CD14-positive monocyte (primary cell): ENCODE measurements at regions not wholly inside any gene's neighbourhood (a gene's known extent, or its start where the extent isn't known, plus 50 kb on each side); places are given as distances from the start of the nearest gene placed in this dataset.
"Not testable (repeated sequence)": the region's sequence is repeated elsewhere in the genome, so short reads cannot be mapped to it uniquely, and the experiment has no call there.

Experiments
- DNase-seq, 3 donors: peaks; one replicate each; pipeline ENCODE4 v3.0.0-alpha.2; 2011 to 2022
- H2AFZ ChIP-seq: 2 replicates; pipeline ENCODE4 v1.6.0; 2012; ENCODE audit warnings: mild to moderate bottlenecking, low read depth, low read length, inconsistent platforms; ENCODE audit not compliant: insufficient read depth, poor library complexity, severe bottlenecking
- H3K27ac ChIP-seq, 2 donors: 1 replicate in 1 of 2; 2 replicates in 1 of 2; pipeline ENCODE4 v1.5.1; 2012 to 2013; ENCODE audit warnings: low read length in 2 of 2, control low read depth in 1 of 2, inconsistent platforms in 1 of 2, low read depth in 1 of 2, mild to moderate bottlenecking in 1 of 2
- H3K27me3 ChIP-seq, 2 donors: one replicate each; pipeline versions ENCODE4 v1.6.0 to v1.6.1; 2011 to 2013; ENCODE audit warnings: low read length in 2 of 2; ENCODE audit not compliant: control insufficient read depth in 2 of 2, insufficient read depth in 2 of 2
- H3K36me3 ChIP-seq, 2 donors: replicated peaks in 1 of 2; 1 replicate in 1 of 2; 2 replicates in 1 of 2; pipeline versions ENCODE4 v1.5.1 to v1.6.1; 2012 to 2013; ENCODE audit warnings: low read length in 2 of 2, control low read depth in 1 of 2, inconsistent platforms in 1 of 2, mild to moderate bottlenecking in 1 of 2; ENCODE audit not compliant: insufficient read depth in 2 of 2, control insufficient read depth in 1 of 2
- H3K4me1 ChIP-seq, 2 donors: 1 replicate in 1 of 2; 2 replicates in 1 of 2; pipeline versions ENCODE4 v1.5.1 to v1.6.1; 2012 to 2013; ENCODE audit warnings: low read length in 2 of 2, control low read depth in 1 of 2, inconsistent platforms in 1 of 2, mild to moderate bottlenecking in 1 of 2, moderate library complexity in 1 of 2; ENCODE audit not compliant: insufficient read depth in 2 of 2, control insufficient read depth in 1 of 2
- H3K4me2 ChIP-seq: replicated peaks from 2 replicates; pipeline ENCODE3; 2012; ENCODE audit warnings: low read length, moderate library complexity, mild to moderate bottlenecking; ENCODE audit not compliant: poor library complexity, severe bottlenecking; ENCODE audit errors: extremely low read depth
- H3K4me3 ChIP-seq, 3 experiments: fragments of 200-600 bp in 1 of 3; sonication (generic) in 1 of 3; replicated peaks in 1 of 3; 1 replicate in 2 of 3; 2 replicates in 1 of 3; pipeline ENCODE4 v1.5.1; 2011 to 2013; ENCODE audit warnings: low read length in 3 of 3, mild to moderate bottlenecking in 3 of 3, control low read depth in 2 of 3, low read depth in 2 of 3, inconsistent platforms in 1 of 3, moderate library complexity in 1 of 3
- H3K79me2 ChIP-seq: 2 replicates; pipeline ENCODE4 v1.6.0; 2012; ENCODE audit warnings: mild to moderate bottlenecking, control low read depth, inconsistent platforms, low read length, moderate library complexity; ENCODE audit not compliant: insufficient read depth
- H3K9ac ChIP-seq: 2 replicates; pipeline ENCODE4 v1.6.0; 2017; ENCODE audit warnings: low read length, mild to moderate bottlenecking; ENCODE audit not compliant: insufficient read depth, poor library complexity, severe bottlenecking
- H3K9me3 ChIP-seq, 2 donors: replicated peaks in 1 of 2; 1 replicate in 1 of 2; 2 replicates in 1 of 2; pipeline versions ENCODE4 v1.5.1 to v1.6.1; 2012 to 2013; ENCODE audit warnings: low read length in 2 of 2, control low read depth in 1 of 2; ENCODE audit not compliant: control insufficient read depth in 1 of 2, insufficient read depth in 1 of 2
- H4K20me1 ChIP-seq: 2 replicates; pipeline ENCODE4 v1.6.0; 2012; ENCODE audit warnings: mild to moderate bottlenecking, low read length, control low read depth, moderate library complexity; ENCODE audit not compliant: insufficient read depth
- H3K27ac Mint-ChIP-seq, 7 donors: one replicate each; pipeline ENCODE4 v1.8.0; 2020; ENCODE audit warnings: mild to moderate bottlenecking in 7 of 7, mixed read lengths in 7 of 7, moderate library complexity in 6 of 7, inconsistent platforms in 2 of 7
- H3K27me3 Mint-ChIP-seq, 3 donors: one replicate each; pipeline ENCODE4 v1.8.0; 2021 to 2022; ENCODE audit warnings: low read depth in 3 of 3, mild to moderate bottlenecking in 3 of 3, mixed read lengths in 3 of 3, moderate library complexity in 3 of 3, inconsistent platforms in 1 of 3
- H3K36me3 Mint-ChIP-seq, 2 donors: one replicate each; pipeline ENCODE4 v1.8.0; 2020; ENCODE audit warnings: mixed read lengths in 2 of 2, inconsistent platforms in 1 of 2, mild to moderate bottlenecking in 1 of 2
- H3K4me1 Mint-ChIP-seq: one replicate; pipeline ENCODE4 v1.8.0; 2020; ENCODE audit warnings: mild to moderate bottlenecking, mixed read lengths
- H3K4me3 Mint-ChIP-seq, 2 donors: one replicate each; pipeline ENCODE4 v1.8.0; 2020; ENCODE audit warnings: mild to moderate bottlenecking in 2 of 2, mixed read lengths in 2 of 2, moderate library complexity in 1 of 2
- H3K9me3 Mint-ChIP-seq, 7 donors: one replicate each; pipeline ENCODE4 v1.8.0; 2020 to 2022; ENCODE audit warnings: mixed read lengths in 7 of 7, mild to moderate bottlenecking in 6 of 7, moderate library complexity in 6 of 7, inconsistent platforms in 2 of 7
- CTCF ChIP-seq: fragments of 200-600 bp; IDR thresholded peaks from one replicate; pipeline ENCODE4 v1.8.0; 2022; ENCODE audit warnings: antibody characterized with exemption, mild to moderate bottlenecking
- WGBS: methylation state at CpG from one replicate; pipeline ENCODE4 v1.1.5; 2013; ENCODE audit warnings: missing lambda C conversion rate; ENCODE audit not compliant: insufficient coverage; 5-methylcytosine and 5-hydroxymethylcytosine counted together
- intact Hi-C, 2 donors: fragments of 100-400 bp; cut with micrococcal nuclease; formaldehyde crosslinking; loops; one replicate each; pipeline versions ENCODE4 v1.15.0 to v1.15.1; 2023

GRCh38 chr17:56000411-56000810, 152.9 kb upstream of the ANKFN1 start:
- H3K4me3 ChIP-seq: no peak overlapping the region
- no peak overlapping the region for H3K9ac ChIP-seq
- H3K4me2 ChIP-seq: no peak overlapping the region
- H3K4me1 Mint-ChIP-seq: peaks cover 10% of the 10 kb centered on the region
- peaks cover 4 to 6% of the 10 kb centered on the region in 2 donors for H3K9me3 ChIP-seq
- WGBS: 100% methylated on average over 2 of the region's 3 CpGs
- peaks cover 2 to 16% (median 12%) of the 10 kb centered on the region in 7 donors for H3K9me3 Mint-ChIP-seq
- no peak overlapping the region for H3K4me3 Mint-ChIP-seq
- H3K4me1 ChIP-seq: no peaks in the 10 kb centered on the region
- peaks cover 0 to 4% (median 2%) of the 10 kb centered on the region in 3 donors for H3K27me3 Mint-ChIP-seq
- H3K36me3 Mint-ChIP-seq: no peaks in the 10 kb centered on the region
- no peak overlapping the region for H3K27ac Mint-ChIP-seq
- no peak for DNase-seq
- H3K79me2 ChIP-seq: no peaks in the 10 kb centered on the region
- H2AFZ ChIP-seq: no peak overlapping the region
- intact Hi-C loops: no loop called here
- H3K27ac ChIP-seq: no peak overlapping the region
- no peak for TF ChIP-seq CTCF
- H3K27me3 ChIP-seq: no peaks in the 10 kb centered on the region
- H4K20me1 ChIP-seq: no peaks in the 10 kb centered on the region
- H3K36me3 ChIP-seq: no peaks in the 10 kb centered on the region

- H3K9me3 Mint-ChIP-seq: peaks cover 3 to 18% (median 12%) of the 10 kb centered on the region in 7 donors
- H3K4me3 ChIP-seq, H2AFZ ChIP-seq, H3K36me3 Mint-ChIP-seq, H3K79me2 ChIP-seq, H4K20me1 ChIP-seq, H3K4me1 ChIP-seq, H3K9ac ChIP-seq, H3K27me3 Mint-ChIP-seq, intact Hi-C loops, H3K27ac Mint-ChIP-seq, H3K27ac ChIP-seq, H3K4me3 Mint-ChIP-seq, H3K36me3 ChIP-seq, DNase-seq, H3K9me3 ChIP-seq, H3K4me1 Mint-ChIP-seq, H3K27me3 ChIP-seq, H3K4me2 ChIP-seq: not testable (repeated sequence)
- whole genome bisulfite sequencing: 84% methylated on average over 8 of the region's 8 CpGs
Measured at GRCh38 chr17:56002656-56003055, 150.6 kb upstream of the ANKFN1 start.
